ENCODE measurements at regions not wholly inside any gene's neighbourhood (a gene's known extent, or its start where the extent isn't known, plus 50 kb on each side); places are given as distances from the start of the nearest gene placed in this dataset.

GRCh38 chr14:97311411-97311810, 514.2 kb downstream of the VRK1 start:
- no peak for DNase-seq

- no peak for DNase-seq
Observed at GRCh38 chr14:97312910-97313309, 515.7 kb downstream of the VRK1 start.

- no peak for DNase-seq
Observed at GRCh38 chr14:97315790-97316189, 518.6 kb downstream of the VRK1 start.

DNA sequence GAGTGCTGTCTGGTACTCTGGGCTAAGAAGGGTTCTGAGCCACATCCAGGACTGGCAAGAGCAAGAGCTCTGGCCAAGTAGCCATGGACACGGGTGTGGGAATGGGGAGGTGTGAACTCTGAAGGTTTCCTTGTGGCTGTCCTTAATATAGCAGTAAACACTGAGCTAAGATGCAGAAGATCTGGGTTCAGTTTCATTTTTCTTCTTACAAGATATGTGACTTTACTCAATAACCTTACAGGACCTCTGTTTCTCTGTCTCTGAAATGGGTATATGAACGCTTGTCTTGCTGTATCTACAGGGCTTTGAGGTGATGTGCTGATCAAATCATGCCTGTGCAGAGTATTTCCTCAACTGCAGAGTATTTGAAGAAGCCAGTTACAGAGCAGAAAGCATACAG, 521.2 kb downstream of the VRK1 start:
- no peak for DNase-seq

DNA sequence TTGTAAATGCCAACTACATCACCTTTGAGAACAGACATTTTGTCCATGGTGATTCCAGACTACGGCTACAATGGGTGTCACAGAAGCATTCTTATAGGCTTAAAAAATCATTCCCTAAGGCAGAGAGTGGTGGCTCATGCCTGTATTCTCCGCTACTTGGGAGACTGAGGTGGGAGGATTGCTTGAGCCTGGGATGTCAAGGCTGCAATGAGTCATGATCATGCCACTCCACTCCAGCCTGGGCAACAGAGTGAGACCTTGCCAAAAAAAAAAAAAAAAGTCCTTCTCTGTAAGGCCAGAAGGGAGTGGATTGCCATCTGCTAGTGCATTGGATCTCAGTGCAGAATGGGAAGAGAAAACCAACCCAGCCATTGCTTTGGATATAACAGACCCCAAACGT, 522.5 kb downstream of the VRK1 start:
- no peak for DNase-seq

- no peak for DNase-seq
Observed at GRCh38 chr14:97328743-97329142, 531.6 kb downstream of the VRK1 start.

GRCh38 chr14:97329701-97330100, 532.5 kb downstream of the VRK1 start:
- no peak for DNase-seq

DNA sequence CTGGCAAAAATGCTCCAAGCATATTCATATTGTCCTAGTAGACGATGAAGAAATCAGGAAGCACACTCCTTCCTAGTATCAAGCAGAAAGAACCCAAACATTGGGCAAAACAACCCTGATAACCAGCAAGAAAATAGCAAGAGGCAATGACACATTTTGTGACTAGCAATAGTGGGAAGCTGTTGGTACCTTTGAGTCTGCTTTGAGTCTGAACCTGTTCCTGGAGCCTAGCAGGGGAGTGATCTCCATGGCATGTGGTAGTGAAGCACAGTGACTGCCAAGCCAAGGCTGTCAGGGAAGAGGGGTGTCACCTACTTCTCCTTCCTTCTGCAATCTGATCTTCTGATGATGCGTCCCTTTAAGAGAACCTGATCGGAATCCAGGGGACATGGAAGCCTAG, 533.9 kb downstream of the VRK1 start:
- DNase-seq, result no peak

DNA sequence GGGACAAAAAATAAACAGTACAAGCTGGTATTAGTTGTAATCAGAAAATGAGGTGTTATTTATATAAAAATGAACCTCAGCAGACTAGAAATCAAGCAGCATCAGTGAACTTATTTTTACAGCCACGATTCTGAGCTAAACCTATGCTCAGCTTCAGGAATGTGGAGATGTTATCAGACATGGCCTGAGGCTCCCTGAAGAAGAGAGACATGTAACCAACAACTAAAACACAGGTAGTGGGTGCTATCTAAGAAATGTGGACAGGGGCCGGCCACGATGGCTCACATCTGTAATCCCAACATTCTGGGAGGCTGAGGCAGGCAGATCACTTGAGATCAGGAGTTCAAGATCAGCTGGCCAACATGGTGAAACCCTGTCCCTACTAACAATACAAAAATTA, 534.3 kb downstream of the VRK1 start:
- DNase-seq, result no peak

- DNase-seq, result no peak
Observed at GRCh38 chr14:97336179-97336578, 539.0 kb downstream of the VRK1 start.

DNA sequence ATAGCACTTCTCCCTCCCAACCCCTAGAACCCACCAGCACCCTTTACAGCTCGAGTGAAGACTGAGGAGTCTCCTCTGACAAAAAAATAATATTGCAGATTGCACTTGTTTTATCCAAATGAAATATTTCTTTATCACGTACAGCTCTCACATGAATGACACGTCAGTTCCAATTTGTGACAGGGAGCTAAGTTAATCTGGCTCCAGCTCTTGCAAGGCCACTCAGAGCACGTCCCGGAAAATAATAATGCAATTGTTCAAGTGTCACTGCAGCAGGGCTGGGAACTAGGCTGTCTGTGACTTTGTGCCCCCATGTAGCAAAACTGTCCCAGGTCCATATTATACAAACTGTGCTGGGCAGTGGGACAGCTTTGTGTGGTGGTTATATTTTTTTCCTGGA, 539.6 kb downstream of the VRK1 start:
- no peak for DNase-seq

DNA sequence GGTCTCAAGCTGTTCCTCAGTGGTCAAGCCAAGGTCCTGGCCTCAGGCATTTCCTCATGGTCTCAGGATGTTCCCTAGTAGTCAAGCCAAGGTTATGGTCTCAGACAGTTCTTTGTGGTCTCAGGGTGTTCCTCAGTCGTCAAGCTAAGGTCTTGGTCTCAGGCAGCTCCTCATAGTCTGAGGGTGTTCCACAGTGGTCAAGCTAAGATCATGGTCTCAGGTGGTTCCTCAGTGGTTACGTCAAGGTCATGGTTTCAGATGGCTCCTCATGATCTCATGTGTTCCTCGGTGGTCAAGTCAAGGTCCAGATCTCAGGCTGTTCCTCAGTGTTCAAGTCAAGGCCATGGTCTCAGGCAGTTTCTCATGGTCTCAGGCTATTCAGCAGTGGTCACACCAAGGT, 540.1 kb downstream of the VRK1 start:
- no peak for DNase-seq

DNA sequence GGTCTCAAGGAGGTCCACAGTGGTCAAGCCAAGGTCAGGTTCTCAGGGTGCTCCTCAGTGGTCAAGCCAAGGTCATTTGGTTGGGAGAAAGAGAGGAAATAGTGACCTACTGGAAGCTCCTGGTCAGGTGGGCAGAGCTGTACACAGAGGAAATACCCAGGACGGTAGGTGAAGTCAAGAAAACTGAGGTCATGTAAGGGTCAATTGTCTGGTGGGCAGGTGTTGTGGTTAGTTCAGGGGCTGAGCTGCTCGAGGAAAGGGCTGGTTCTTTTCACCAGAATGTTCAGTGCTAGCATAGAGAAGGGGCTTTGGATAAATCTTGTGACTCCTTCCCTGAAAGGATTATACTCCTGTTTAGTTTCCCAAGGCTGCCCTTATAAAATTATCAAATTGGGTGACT, 540.5 kb downstream of the VRK1 start:
- no peak for DNase-seq

- no peak for DNase-seq
Observed at GRCh38 chr14:97344666-97345065, 547.5 kb downstream of the VRK1 start.

- DNase-seq, result no peak
Observed at GRCh38 chr14:97346675-97347074, 549.5 kb downstream of the VRK1 start.

- no peak for DNase-seq
Observed at GRCh38 chr14:97349463-97349862, 552.3 kb downstream of the VRK1 start.

DNA sequence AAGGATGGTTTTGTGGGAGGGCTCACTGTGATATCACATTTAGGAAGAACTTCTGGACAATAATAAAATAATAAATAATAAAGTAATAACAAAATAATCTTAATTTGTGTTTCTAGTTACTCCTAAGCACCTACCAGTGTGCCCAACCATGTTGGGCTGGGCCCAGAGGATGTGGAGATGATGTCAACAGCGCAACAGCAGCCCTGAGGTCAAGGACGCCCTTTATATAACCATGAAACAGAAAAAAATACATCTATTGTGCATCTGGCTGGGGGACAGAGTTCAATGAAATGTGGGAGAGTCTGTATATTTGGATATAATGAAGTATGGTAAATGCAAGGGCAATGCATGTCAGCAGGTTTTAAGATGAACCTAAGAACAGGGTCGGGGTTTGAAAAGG, 552.8 kb downstream of the VRK1 start:
- no peak for DNase-seq

DNA sequence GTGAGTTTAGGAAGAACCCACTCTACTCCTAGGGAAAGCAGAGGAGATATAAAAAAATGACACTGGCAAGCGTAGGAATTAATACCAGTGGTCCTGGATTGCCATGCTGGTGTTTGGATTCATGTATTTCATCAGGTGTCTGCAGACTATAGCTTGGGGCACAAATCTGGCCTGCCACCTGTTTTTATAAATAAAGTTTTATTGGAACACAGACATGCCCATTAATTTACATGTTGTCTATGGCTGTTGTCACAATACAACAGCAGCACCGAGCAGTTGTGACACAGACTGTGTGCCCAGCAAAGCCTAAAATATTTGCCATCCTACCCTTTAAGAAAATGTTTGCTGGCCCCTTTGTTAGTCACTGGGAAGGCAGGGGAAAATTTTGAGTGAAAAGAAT, 553.2 kb downstream of the VRK1 start:
- DNase-seq, result no peak

- DNase-seq, result no peak
Observed at GRCh38 chr14:97350894-97351731, 553.9 kb downstream of the VRK1 start.

DNA sequence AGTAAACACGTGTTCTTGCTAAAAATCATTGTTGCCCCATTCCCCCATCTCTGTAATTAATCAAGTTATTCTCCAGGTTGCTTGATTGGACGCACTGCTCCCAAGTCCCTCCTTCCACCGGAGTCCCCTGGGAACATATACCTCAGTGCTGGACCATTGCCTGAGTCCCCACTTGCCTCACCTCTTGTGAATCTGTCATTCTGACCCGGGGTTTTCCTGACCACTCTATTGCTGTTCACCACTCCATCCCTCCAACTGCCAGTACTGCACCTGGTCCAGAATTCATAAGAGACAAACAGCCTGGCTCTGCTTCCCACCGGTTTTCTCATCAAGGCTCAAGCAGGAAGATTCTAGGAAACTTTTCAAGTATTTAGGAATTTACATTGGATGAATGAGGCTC, 555.9 kb downstream of the VRK1 start:
- DNase-seq, result no peak

GRCh38 chr14:97354119-97354722, 557.0 kb downstream of the VRK1 start:
- no peak for DNase-seq

- DNase-seq, result no peak
Observed at GRCh38 chr14:97359341-97359740, 562.2 kb downstream of the VRK1 start.

DNA sequence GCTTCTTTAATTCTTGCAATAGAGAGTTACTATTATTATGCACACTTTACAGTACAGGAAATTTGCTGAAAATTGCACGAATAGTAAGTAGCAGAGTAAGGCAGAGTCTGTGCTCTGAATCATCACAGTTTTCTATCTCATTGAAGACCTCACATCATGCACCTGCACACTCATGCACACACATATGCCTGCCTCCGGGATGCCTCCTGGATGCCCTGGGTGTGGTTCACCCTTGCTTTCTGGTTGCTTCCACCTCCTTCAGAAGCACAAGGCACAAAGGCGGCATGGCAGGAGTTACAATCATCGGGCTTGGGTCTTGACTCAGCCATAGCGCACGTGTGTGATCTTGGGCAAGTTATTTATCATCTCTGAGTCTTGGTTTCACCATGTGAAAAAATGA, 564.0 kb downstream of the VRK1 start:
- DNase-seq, result no peak

- no peak for DNase-seq
Observed at GRCh38 chr14:97361958-97362357, 564.8 kb downstream of the VRK1 start.

- DNase-seq, result no peak
Observed at GRCh38 chr14:97366400-97366799, 569.2 kb downstream of the VRK1 start.
